ENCODE measurements at regions not wholly inside any gene's neighbourhood (a gene's known extent, or its start where the extent isn't known, plus 50 kb on each side); places are given as distances from the start of the nearest gene placed in this dataset.

- DNase-seq (ENCODE audit: low read depth) = no peak
- H3K4me3 ChIP-seq (ENCODE audit: low read depth, low read length) = no peak overlapping the region
- no peak for TF ChIP-seq CTCF (IDR thresholded peaks at IDR 0.05; ENCODE audit: low read depth, low read length, missing control alignments)
Measured at GRCh38 chr15:53354874-53355273, 404.6 kb downstream of the WDR72 start.

GRCh38 chr15:53351373-53351772 lies 408.1 kb downstream of the WDR72 start:
- no peak for DNase-seq (ENCODE audit: low read depth)
- TF ChIP-seq CTCF (IDR thresholded peaks at IDR 0.05; ENCODE audit: low read depth, low read length, missing control alignments) = no peak
- H3K4me3 ChIP-seq (ENCODE audit: low read depth, low read length) = no peak overlapping the region

- no peak for TF ChIP-seq CTCF (IDR thresholded peaks at IDR 0.05; ENCODE audit: low read depth, low read length, missing control alignments)
- DNase-seq (ENCODE audit: low read depth) = no peak
- no peak overlapping the region for H3K4me3 ChIP-seq (ENCODE audit: low read depth, low read length)
Measured at GRCh38 chr15:53346583-53346982, 412.9 kb downstream of the WDR72 start.

GRCh38 chr15:53331328-53332190 lies 427.9 kb downstream of the WDR72 start:
- no peak overlapping the region for H3K4me3 ChIP-seq (ENCODE audit: low read depth, low read length)
- no peak for TF ChIP-seq CTCF (IDR thresholded peaks at IDR 0.05; ENCODE audit: low read depth, low read length, missing control alignments)
- DNase-seq (ENCODE audit: low read depth) = no peak

- TF ChIP-seq CTCF (IDR thresholded peaks at IDR 0.05; ENCODE audit: low read depth, low read length, missing control alignments) = no peak
- no peak for DNase-seq (ENCODE audit: low read depth)
- no peak overlapping the region for H3K4me3 ChIP-seq (ENCODE audit: low read depth, low read length)
Measured at GRCh38 chr15:53328341-53328740, 431.1 kb downstream of the WDR72 start.

GRCh38 chr15:53324061-53324460 lies 435.4 kb downstream of the WDR72 start:
- no peak for DNase-seq (ENCODE audit: low read depth)
- no peak for TF ChIP-seq CTCF (IDR thresholded peaks at IDR 0.05; ENCODE audit: low read depth, low read length, missing control alignments)
- no peak overlapping the region for H3K4me3 ChIP-seq (ENCODE audit: low read depth, low read length)

GRCh38 chr15:53323191-53323590 lies 436.3 kb downstream of the WDR72 start:
- no peak for TF ChIP-seq CTCF (IDR thresholded peaks at IDR 0.05; ENCODE audit: low read depth, low read length, missing control alignments)
- no peak overlapping the region for H3K4me3 ChIP-seq (ENCODE audit: low read depth, low read length)
- no peak for DNase-seq (ENCODE audit: low read depth)

Measured in GM12864 (cell line).